GM19372 (cell line): ENCODE measurements at regions not wholly inside any gene's neighbourhood (a gene's known extent, or its start where the extent isn't known, plus 50 kb on each side); places are given as distances from the start of the nearest gene placed in this dataset.
"Not testable (repeated sequence)": the region's sequence is repeated elsewhere in the genome, so short reads cannot be mapped to it uniquely, and the experiment has no call there.

ENCODE experiments used
- ATAC-seq: cut with Tn5 transposase; IDR thresholded peaks from one replicate; pipeline ENCODE4 v1.9.1; 2021; ENCODE audit warnings: mild to moderate bottlenecking, low read depth, moderate library complexity; ENCODE audit not compliant: unreplicated experiment

- no peak for ATAC-seq
Measured at GRCh38 chr5:174935854-174936474, 211.6 kb downstream of the MSX2 start.

GRCh38 chr5:174931033-174931432, 206.7 kb downstream of the MSX2 start:
- ATAC-seq = not testable (repeated sequence)

GRCh38 chr5:174925586-174925985, 201.2 kb downstream of the MSX2 start:
- no peak for ATAC-seq

- ATAC-seq = no peak
Measured at GRCh38 chr5:174922955-174923354, 198.6 kb downstream of the MSX2 start.

GRCh38 chr5:174920906-174921550, 196.6 kb downstream of the MSX2 start:
- no peak for ATAC-seq

- no peak for ATAC-seq
Measured at GRCh38 chr5:174919351-174919750, 195.0 kb downstream of the MSX2 start.

GRCh38 chr5:174918655-174919054, 194.3 kb downstream of the MSX2 start:
- no peak for ATAC-seq

GRCh38 chr5:174917976-174918554, 193.7 kb downstream of the MSX2 start:
- no peak for ATAC-seq

GRCh38 chr5:174917435-174917834, 193.1 kb downstream of the MSX2 start:
- not testable (repeated sequence) for ATAC-seq

GRCh38 chr5:174916924-174917323, 192.5 kb downstream of the MSX2 start:
- ATAC-seq = not testable (repeated sequence)

- ATAC-seq = no peak
Measured at GRCh38 chr5:174916227-174916626, 191.8 kb downstream of the MSX2 start.

- no peak for ATAC-seq
Measured at GRCh38 chr5:174911118-174911517, 186.7 kb downstream of the MSX2 start.

GRCh38 chr5:174910245-174910737, 185.9 kb downstream of the MSX2 start:
- peak; percentile 91 for ATAC-seq

GRCh38 chr5:174903172-174903732, 178.9 kb downstream of the MSX2 start:
- ATAC-seq = no peak

GRCh38 chr5:174901336-174901735, 177.0 kb downstream of the MSX2 start:
- ATAC-seq = no peak

- ATAC-seq = no peak
Measured at GRCh38 chr5:174900240-174900865, 176.0 kb downstream of the MSX2 start.

- no peak for ATAC-seq
Measured at GRCh38 chr5:174897281-174897950, 173.0 kb downstream of the MSX2 start.

GRCh38 chr5:174895360-174895759, 171.0 kb downstream of the MSX2 start:
- ATAC-seq = no peak

- ATAC-seq = no peak
Measured at GRCh38 chr5:174892742-174893141, 168.4 kb downstream of the MSX2 start.

GRCh38 chr5:174880412-174881200, 156.2 kb downstream of the MSX2 start:
- ATAC-seq = not testable (repeated sequence)
